HK-2 (cell line): ENCODE measurements at regions not wholly inside any gene's neighbourhood (a gene's known extent, or its start where the extent isn't known, plus 50 kb on each side); places are given as distances from the start of the nearest gene placed in this dataset.
"Not testable (repeated sequence)": the region's sequence is repeated elsewhere in the genome, so short reads cannot be mapped to it uniquely, and the experiment has no call there.

Experiments
- DNase-seq: peaks from one replicate; pipeline ENCODE4 v3.0.0-alpha.2; 2018; ENCODE audit not compliant: unreplicated experiment

- DNase-seq, result no peak
Measured at GRCh38 chr14:101322223-101322622, 239.1 kb upstream of the DIO3 start.

- DNase-seq, result no peak
Measured at GRCh38 chr14:101323111-101323510, 238.2 kb upstream of the DIO3 start.

- DNase-seq, result not testable (repeated sequence)
Measured at GRCh38 chr14:101323614-101324235, 237.6 kb upstream of the DIO3 start.

DNA sequence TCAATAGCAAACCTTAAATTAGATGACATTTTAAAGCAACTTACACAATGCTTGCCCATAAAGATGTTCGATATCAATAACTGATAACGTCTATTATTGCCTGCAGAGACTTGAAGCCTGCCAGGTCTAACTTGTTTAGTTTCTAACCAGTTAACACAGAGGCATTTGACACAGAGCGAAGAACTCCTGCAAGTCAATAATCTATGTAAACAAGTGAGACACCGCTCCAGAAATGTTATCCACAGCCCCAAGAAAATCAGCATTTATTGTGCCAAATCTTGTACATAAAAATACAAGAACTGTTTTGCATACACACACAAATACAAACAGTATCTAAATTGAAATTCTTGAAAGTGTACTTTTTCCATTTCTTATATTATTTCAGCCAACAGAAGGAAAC lies 236.0 kb upstream of the DIO3 start:
- DNase-seq, result no peak

DNA sequence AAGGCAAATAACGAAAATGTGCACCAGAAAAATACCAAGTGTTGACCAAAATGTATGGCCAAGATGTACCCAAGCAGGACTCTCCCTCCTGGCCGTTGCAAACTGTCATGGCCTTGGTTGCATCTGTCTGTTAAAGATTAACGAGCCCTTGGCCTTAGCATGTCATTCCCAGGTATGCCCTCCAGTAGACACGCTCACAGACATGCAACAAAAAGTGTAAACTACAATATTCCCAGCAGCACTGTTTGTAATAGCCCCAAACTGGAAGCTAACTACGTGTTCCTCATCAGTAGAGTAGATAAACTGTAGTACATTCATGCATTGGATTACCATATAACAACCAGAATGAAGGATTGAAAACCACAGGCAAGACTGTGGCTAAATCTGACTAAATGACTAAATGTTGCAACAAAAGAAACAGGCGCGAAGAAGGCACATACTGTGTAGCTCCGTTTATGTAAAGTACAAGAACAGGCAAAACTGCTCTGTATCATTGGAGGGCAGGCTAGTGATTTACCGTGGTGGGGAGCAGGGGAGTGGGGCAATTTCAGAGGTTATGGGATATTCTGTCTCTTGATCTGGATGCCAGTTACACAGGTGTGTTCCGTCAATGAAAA lies 232.8 kb upstream of the DIO3 start:
- DNase-seq, result no peak

- no peak for DNase-seq
Measured at GRCh38 chr14:101330416-101331140, 230.7 kb upstream of the DIO3 start.

DNA sequence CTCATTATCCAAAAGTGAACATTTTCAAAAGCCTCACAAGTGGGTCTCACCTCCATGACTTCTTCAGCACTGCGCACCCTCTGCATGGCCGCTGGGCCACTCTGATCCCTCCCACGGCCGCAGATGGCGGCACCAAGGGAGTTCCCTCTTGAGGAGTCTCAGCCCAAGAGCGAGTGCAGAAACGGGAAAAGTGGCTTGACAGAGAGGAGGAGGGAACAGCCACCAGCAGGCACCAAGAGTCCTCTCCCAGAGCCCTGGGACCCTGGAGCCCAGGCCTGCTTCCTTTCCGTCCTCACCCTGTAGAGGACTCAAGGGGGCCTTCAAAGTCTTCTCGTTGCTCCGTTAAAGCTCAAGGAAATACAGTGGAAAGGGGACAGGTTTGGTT lies 230.2 kb upstream of the DIO3 start:
- DNase-seq, result no peak

GRCh38 chr14:101331661-101332169 lies 229.6 kb upstream of the DIO3 start:
- DNase-seq, result no peak

DNA sequence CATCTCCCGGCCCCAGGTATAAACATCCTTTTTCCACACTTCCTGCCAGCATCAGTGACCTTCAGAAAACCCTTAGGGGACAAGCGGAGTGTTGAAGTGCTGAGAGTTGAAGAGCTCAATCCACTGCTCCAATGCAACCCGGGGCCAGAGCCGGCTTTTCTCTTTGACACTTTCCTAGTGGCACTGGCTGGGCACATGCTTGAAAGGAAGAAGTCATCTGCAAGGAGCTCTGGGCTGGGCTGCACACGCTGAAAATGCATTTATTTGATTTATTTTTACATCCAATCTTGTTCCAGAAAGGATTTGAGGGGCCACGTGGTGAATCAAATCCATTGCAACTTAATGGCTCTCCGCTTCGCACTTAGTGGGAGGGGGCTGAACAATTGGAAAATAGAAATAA lies 229.0 kb upstream of the DIO3 start:
- no peak for DNase-seq

GRCh38 chr14:101333335-101334280 lies 227.7 kb upstream of the DIO3 start:
- DNase-seq, result no peak

GRCh38 chr14:101334656-101335055 lies 226.6 kb upstream of the DIO3 start:
- DNase-seq, result no peak

- DNase-seq, result no peak
Measured at GRCh38 chr14:101335061-101335661, 226.1 kb upstream of the DIO3 start.

DNA sequence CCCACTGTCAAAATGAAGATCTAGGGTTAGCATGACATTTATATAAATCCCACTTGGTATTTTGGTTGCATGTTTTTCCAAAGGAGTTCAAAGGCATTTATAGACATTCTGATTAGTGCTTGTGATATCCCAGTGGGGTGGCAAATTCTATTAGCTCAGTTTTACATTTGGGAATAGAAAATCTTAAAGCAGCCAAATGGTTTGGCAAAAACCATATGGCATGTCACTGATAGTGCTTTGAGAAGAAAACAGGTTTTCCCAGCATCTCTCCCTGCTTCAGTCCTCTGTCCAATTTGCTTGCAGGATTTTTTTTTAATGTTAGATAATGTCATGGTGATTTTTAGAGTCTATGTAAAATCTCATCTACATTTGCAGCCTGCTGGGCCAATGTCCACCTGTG lies 225.1 kb upstream of the DIO3 start:
- DNase-seq, result no peak

DNA sequence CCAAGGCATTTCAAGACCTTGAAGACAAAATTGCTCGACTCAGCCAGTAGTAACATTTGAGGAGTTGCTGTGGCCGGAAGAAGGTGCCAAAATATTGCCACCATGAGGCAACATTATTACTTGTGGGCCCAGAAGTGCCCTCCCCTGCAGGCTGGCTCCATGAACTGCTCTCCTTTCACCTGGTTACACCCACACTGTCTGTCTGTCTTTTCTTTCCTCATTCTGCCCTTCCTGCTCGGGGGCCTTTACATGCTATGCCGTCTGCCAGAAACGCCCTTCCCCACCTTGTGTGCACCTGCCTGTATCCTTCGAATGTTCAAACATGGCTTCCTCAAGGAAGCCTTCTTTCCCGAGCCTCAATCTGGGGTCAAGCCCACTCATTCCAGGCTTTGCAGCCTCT lies 224.2 kb upstream of the DIO3 start:
- DNase-seq, result no peak

- no peak for DNase-seq
Measured at GRCh38 chr14:101340556-101340955, 220.7 kb upstream of the DIO3 start.

GRCh38 chr14:101347893-101348777 lies 213.2 kb upstream of the DIO3 start:
- no peak for DNase-seq

DNA sequence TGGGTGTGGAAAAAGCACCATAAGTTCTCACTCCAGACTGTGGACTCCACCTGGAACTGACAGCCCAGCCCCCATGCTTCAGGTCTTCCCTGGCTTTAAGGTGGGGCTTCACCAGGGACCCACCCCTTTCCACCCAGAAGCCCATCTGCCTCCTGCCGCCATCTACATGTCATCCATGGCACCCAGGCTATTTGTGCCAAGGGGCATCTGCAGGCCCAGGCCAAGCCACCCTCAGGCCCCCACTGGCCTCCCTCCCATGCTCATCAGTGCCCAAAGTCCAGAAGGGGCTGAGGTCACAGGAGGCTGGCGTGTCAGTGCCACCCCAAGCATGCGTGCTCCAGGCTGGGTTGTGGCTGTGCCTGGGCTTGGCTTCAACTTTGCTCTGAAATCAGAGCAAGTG lies 212.2 kb upstream of the DIO3 start:
- no peak for DNase-seq

DNA sequence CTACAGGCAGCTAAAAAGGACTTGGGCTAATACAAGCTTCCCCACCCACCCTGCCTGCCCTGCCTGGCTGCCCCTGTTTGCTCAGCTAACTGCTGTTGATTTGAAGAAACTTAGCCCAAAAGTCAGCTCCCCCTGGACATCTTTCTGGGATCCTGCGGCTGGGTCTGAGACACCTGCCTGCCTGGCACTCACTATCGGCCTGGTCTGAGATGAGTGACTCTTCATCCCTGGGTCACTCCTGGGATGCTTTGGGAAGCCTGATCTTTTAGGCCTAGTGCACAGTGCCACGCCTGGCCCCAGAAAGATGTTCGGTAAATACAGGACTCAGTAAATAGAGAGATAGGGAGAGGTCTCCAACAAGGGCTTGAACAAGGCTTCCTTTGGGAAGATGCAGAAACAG lies 211.3 kb upstream of the DIO3 start:
- no peak for DNase-seq

GRCh38 chr14:101350691-101351090 lies 210.6 kb upstream of the DIO3 start:
- no peak for DNase-seq

- DNase-seq, result no peak
Measured at GRCh38 chr14:101351146-101351545, 210.1 kb upstream of the DIO3 start.

- DNase-seq, result no peak
Measured at GRCh38 chr14:101351769-101352168, 209.5 kb upstream of the DIO3 start.
